ENCODE measurements at regions not wholly inside any gene's neighbourhood (a gene's known extent, or its start where the extent isn't known, plus 50 kb on each side); places are given as distances from the start of the nearest gene placed in this dataset.

DNA sequence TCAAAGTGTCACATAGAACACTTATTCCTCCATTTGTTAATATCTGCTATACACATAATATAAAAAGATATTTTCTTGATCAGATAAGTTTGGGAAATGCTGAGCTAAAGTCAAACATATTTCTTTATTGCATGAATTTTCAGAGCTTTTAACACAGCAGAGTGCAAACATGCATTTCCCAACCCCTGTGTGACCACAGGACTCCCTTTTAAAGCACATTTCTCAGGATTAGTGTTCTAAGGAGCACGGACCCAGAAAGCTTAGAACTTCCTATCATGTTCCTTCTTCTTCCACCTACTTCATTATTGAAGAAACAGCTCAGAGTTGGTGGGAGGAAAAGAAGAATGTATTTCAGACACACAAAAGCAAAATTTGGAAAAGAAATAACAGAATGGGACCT, 109.1 kb upstream of the CDC42BPA start:
- Histone ChIP-seq H2BK5ac (ENCODE audit: insufficient read length, low read length) (no peak overlapping the region), H4K91ac (ENCODE audit: insufficient read length, low read depth, low read length) (no peak overlapping the region), H2BK20ac (ENCODE audit: low read depth, low read length, poor library complexity, severe bottlenecking) (no peak overlapping the region), H4K20me1 (ENCODE audit: control insufficient read depth, insufficient read depth, insufficient read length) (no peaks in the 10 kb centered on the region), H3K9ac (ENCODE audit: extremely low read depth, insufficient read length, low read length) (no peak overlapping the region), H2BK15ac (ENCODE audit: low read depth, low read length) (no peak overlapping the region), H3K4me2 (ENCODE audit: insufficient read depth, insufficient read length, low read length) (no peak overlapping the region), H4K8ac (replicated peaks; ENCODE audit: insufficient read length, low read depth, low read length) (no peak overlapping the region), H3K14ac (ENCODE audit: insufficient read depth, low read length) (no peak overlapping the region), H2AK5ac (ENCODE audit: insufficient read length, low read length) (no peak overlapping the region), H2AFZ (ENCODE audit: low read length) (no peak overlapping the region), H3K4ac (ENCODE audit: low read depth, low read length) (no peak overlapping the region), H3T11ph (ENCODE audit: low read length) (no peak overlapping the region), H3K79me2 (ENCODE audit: insufficient read depth, low read length) (no peaks in the 10 kb centered on the region), H3K9me3 (ENCODE audit: control insufficient read depth, low read depth, low read length) (no peaks in the 10 kb centered on the region), H3K23me2 (ENCODE audit: insufficient read length, low read depth, low read length, poor library complexity, severe bottlenecking) (no peaks in the 10 kb centered on the region), H3K4me1 (ENCODE audit: insufficient read depth, low read length) (peaks cover 4% of the 10 kb centered on the region; the same call in 1 of the 2 replicates), H3K18ac (ENCODE audit: insufficient read length, low read depth, low read length) (no peak overlapping the region), H3K79me1 (ENCODE audit: insufficient read depth, low read depth, low read length, poor library complexity, severe bottlenecking) (no peaks in the 10 kb centered on the region), H2BK120ac (ENCODE audit: low read depth, low read length, poor library complexity, severe bottlenecking) (no peak overlapping the region), H3K23ac (ENCODE audit: insufficient read length, low read depth, low read length) (no peak overlapping the region), H3K56ac (ENCODE audit: insufficient read length, low read depth, low read length) (no peak overlapping the region), H2BK12ac (ENCODE audit: insufficient read length, low read depth, low read length) (no peak overlapping the region), H3K27me3 (ENCODE audit: insufficient read depth, low read length) (no peaks in the 10 kb centered on the region), H4K5ac (ENCODE audit: insufficient read length, low read depth, low read length) (no peak overlapping the region), H3K27ac (ENCODE audit: insufficient read length, low read depth, low read length) (no peak overlapping the region)
- Mint-ChIP-seq H3K27me3 (ENCODE audit: low read depth) (peaks cover 4% of the 10 kb centered on the region), H3K4me1 (peaks cover 10 to 12% of the 10 kb centered on the region in 2 experiments), H3K27ac (no peak overlapping the region), H3K36me3 (ENCODE audit: insufficient read depth in 1 of 3, low read depth in 3 of 3) (no peaks in the 10 kb centered on the region; a peak in 2 of 7 replicates), H3K9me3 (no peaks in the 10 kb centered on the region; a peak in 1 of 5 replicates), H3K4me3 (no peak overlapping the region)
- no CpG with 5 or more reads among the region's 1 CpG for WGBS (ENCODE audit: extremely low coverage, insufficient read length, low lambda C conversion rate)
- TF ChIP-seq, protein P1, sequence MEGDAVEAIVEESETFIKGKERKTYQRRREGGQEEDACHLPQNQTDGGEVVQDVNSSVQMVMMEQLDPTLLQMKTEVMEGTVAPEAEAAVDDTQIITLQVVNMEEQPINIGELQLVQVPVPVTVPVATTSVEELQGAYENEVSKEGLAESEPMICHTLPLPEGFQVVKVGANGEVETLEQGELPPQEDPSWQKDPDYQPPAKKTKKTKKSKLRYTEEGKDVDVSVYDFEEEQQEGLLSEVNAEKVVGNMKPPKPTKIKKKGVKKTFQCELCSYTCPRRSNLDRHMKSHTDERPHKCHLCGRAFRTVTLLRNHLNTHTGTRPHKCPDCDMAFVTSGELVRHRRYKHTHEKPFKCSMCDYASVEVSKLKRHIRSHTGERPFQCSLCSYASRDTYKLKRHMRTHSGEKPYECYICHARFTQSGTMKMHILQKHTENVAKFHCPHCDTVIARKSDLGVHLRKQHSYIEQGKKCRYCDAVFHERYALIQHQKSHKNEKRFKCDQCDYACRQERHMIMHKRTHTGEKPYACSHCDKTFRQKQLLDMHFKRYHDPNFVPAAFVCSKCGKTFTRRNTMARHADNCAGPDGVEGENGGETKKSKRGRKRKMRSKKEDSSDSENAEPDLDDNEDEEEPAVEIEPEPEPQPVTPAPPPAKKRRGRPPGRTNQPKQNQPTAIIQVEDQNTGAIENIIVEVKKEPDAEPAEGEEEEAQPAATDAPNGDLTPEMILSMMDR (conservative IDR thresholded peaks at IDR 0.05) = no peak
- DNase-seq = no peak
